ENCODE measurements at regions not wholly inside any gene's neighbourhood (a gene's known extent, or its start where the extent isn't known, plus 50 kb on each side); places are given as distances from the start of the nearest gene placed in this dataset.

DNA sequence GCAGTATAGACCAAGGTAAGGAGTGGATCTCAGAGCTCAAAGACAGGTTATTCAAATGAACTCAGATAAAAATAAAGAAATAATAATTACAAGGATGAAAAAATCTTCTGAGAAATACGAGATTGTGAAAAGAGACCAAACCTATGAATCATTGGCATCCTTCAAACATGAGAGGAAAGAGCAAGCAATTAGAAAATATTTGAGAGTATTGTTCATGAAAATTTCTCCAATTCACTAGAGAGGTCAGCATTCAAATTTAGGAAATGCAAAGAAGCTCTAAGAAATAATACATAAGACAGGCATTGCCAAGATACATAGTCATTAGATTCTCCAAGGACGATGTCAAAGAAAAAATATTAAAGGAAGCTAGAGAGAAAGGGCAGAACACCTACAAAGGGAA is 93.5 kb upstream of the GALNTL6 start:
- H3K27ac Mint-ChIP-seq, result no peak overlapping the region

GRCh38 chr4:171718665-171719064 is 94.5 kb upstream of the GALNTL6 start:
- Mint-ChIP-seq H3K36me3 (ENCODE audit: low read depth) (no peaks in the 10 kb centered on the region), H3K27ac (no peak overlapping the region), H3K9me3 (no peaks in the 10 kb centered on the region), H3K4me1 (no peaks in the 10 kb centered on the region), H3K4me3 (no peak overlapping the region), H3K27me3 (ENCODE audit: insufficient read depth) (no peaks in the 10 kb centered on the region)
- no peak overlapping the region for H3K27ac ChIP-seq (ENCODE audit: low read depth, low read length)
- H3K9ac ChIP-seq (ENCODE audit: extremely low read depth, low read length, poor library complexity, severe bottlenecking), result no peak overlapping the region
- H3K27me3 ChIP-seq (ENCODE audit: control insufficient read depth, insufficient read depth, low read length, poor library complexity, severe bottlenecking), result no peaks in the 10 kb centered on the region
- peaks cover 8% of the 10 kb centered on the region for H3K9me3 ChIP-seq (ENCODE audit: control insufficient read depth, low read length)
- no peaks in the 10 kb centered on the region for H3K4me1 ChIP-seq (ENCODE audit: control insufficient read depth, insufficient read depth, low read length)
- TF ChIP-seq CTCF (conservative IDR thresholded peaks at IDR 0.05), result no peak
- no peaks in the 10 kb centered on the region for H3K36me3 ChIP-seq (ENCODE audit: control insufficient read depth, insufficient read depth, low read length)
- WGBS, 2 experiments (ENCODE audit: insufficient coverage in 1 of 2, insufficient read length in 1 of 2), result 86 to 92% methylated on average over 2 of the region's 2 CpGs
- H3K4me3 ChIP-seq (ENCODE audit: low read length), result no peak overlapping the region
- DNase-seq, result no peak

More for the DNA sequence above, 93.5 kb upstream of the GALNTL6 start:
- no peaks in the 10 kb centered on the region for H3K9me3 Mint-ChIP-seq
- no peak overlapping the region for H3K4me3 Mint-ChIP-seq
- no peak overlapping the region for H3K9ac ChIP-seq (ENCODE audit: extremely low read depth, low read length, poor library complexity, severe bottlenecking)
- no peak overlapping the region for H3K27ac ChIP-seq (ENCODE audit: low read depth, low read length)
- H3K36me3 ChIP-seq (ENCODE audit: control insufficient read depth, insufficient read depth, low read length), result no peaks in the 10 kb centered on the region
- no peak for TF ChIP-seq CTCF (conservative IDR thresholded peaks at IDR 0.05)
- no peaks in the 10 kb centered on the region for H3K4me1 Mint-ChIP-seq
- H3K4me3 ChIP-seq (ENCODE audit: low read length), result no peak overlapping the region
- WGBS, 2 experiments (ENCODE audit: insufficient coverage in 1 of 2, insufficient read length in 1 of 2), result 88 to 89% methylated on average over 1 to 2 of the region's 2 CpGs
- DNase-seq, result no peak
- peaks cover 8% of the 10 kb centered on the region for H3K9me3 ChIP-seq (ENCODE audit: control insufficient read depth, low read length)
- H3K36me3 Mint-ChIP-seq (ENCODE audit: low read depth), result no peaks in the 10 kb centered on the region
- H3K4me1 ChIP-seq (ENCODE audit: control insufficient read depth, insufficient read depth, low read length), result no peaks in the 10 kb centered on the region
- H3K27me3 Mint-ChIP-seq (ENCODE audit: insufficient read depth), result no peaks in the 10 kb centered on the region
- H3K27me3 ChIP-seq (ENCODE audit: control insufficient read depth, insufficient read depth, low read length, poor library complexity, severe bottlenecking), result no peaks in the 10 kb centered on the region

DNA sequence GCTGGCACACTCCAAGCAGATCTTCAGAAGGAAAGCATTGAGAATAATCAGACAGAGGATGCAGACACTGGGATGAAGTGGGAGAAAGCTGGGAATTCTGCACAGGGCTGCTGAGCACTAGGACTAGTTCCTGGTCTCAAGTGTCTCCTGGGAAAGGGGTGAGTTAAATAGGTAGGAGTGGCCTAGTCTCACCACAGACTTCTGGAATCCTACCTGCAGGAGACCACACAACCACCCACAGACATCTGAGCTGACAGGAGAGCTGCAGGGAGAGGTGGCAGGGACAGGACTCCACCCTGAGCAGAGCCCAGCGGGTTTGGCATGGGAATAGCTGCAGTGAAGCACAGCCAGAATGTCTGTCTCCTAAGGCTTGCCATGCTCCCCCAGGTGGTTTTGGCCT is 95.1 kb upstream of the GALNTL6 start:
- H3K9ac ChIP-seq (ENCODE audit: extremely low read depth, low read length, poor library complexity, severe bottlenecking), result no peak overlapping the region
- H3K27me3 ChIP-seq (ENCODE audit: control insufficient read depth, insufficient read depth, low read length, poor library complexity, severe bottlenecking), result no peaks in the 10 kb centered on the region
- H3K4me1 ChIP-seq (ENCODE audit: control insufficient read depth, insufficient read depth, low read length), result no peaks in the 10 kb centered on the region
- DNase-seq, result peak; percentile 46
- no peak overlapping the region for H3K27ac ChIP-seq (ENCODE audit: low read depth, low read length)
- Mint-ChIP-seq H3K27ac (no peak overlapping the region), H3K36me3 (ENCODE audit: low read depth) (no peaks in the 10 kb centered on the region), H3K4me3 (no peak overlapping the region), H3K4me1 (no peaks in the 10 kb centered on the region), H3K9me3 (no peaks in the 10 kb centered on the region), H3K27me3 (ENCODE audit: insufficient read depth) (no peaks in the 10 kb centered on the region)
- TF ChIP-seq CTCF (conservative IDR thresholded peaks at IDR 0.05), result no peak
- 93 to 100% methylated on average over 1 of the region's 1 CpG for WGBS, 2 experiments (ENCODE audit: insufficient coverage in 1 of 2, insufficient read length in 1 of 2)
- no peak overlapping the region for H3K4me3 ChIP-seq (ENCODE audit: low read length)
- H3K9me3 ChIP-seq (ENCODE audit: control insufficient read depth, low read length), result peaks cover 8% of the 10 kb centered on the region
- no peaks in the 10 kb centered on the region for H3K36me3 ChIP-seq (ENCODE audit: control insufficient read depth, insufficient read depth, low read length)
